ENCODE measurements at regions not wholly inside any gene's neighbourhood (a gene's known extent, or its start where the extent isn't known, plus 50 kb on each side); places are given as distances from the start of the nearest gene placed in this dataset.

GRCh38 chr6:19159089-19159488, 678.1 kb upstream of the ID4 start:
- TF ChIP-seq POLR2A (IDR thresholded peaks at IDR 0.05; ENCODE audit: low read depth, low read length) = no peak
- TF ChIP-seq CTCF (conservative IDR thresholded peaks at IDR 0.05; ENCODE audit: low read depth, low read length) = no peak
- TF ChIP-seq RAD21 (IDR thresholded peaks at IDR 0.05; ENCODE audit: low read length) = no peak
- no peak for TF ChIP-seq RCOR1 (IDR thresholded peaks at IDR 0.05; ENCODE audit: insufficient replicate concordance, low read length)
- TF ChIP-seq SMC3 (IDR thresholded peaks at IDR 0.05; ENCODE audit: low read depth, low read length) = no peak
- no peak for TF ChIP-seq MXI1 (IDR thresholded peaks at IDR 0.05; ENCODE audit: borderline replicate concordance, low read depth, low read length)
- TF ChIP-seq MAFK (IDR thresholded peaks at IDR 0.05; ENCODE audit: low read depth, low read length) = no peak
- TF ChIP-seq CEBPB (IDR thresholded peaks at IDR 0.05; ENCODE audit: low read depth, low read length) = no peak
- no peak for TF ChIP-seq CHD1 (IDR thresholded peaks at IDR 0.05; ENCODE audit: low read depth, low read length)
- TF ChIP-seq ELK1 (IDR thresholded peaks at IDR 0.05; ENCODE audit: borderline replicate concordance, low read depth, low read length) = no peak

Measured in IMR-90 (cell line).